Fibroblast of skin of abdomen (primary cell): ENCODE measurements at regions not wholly inside any gene's neighbourhood (a gene's known extent, or its start where the extent isn't known, plus 50 kb on each side); places are given as distances from the start of the nearest gene placed in this dataset.
"Not testable (repeated sequence)": the region's sequence is repeated elsewhere in the genome, so short reads cannot be mapped to it uniquely, and the experiment has no call there.

Experiments used
- DNase-seq: peaks from one replicate; pipeline ENCODE4 v3.0.0-alpha.2; 2013

- DNase-seq = no peak
Observed at GRCh38 chr13:63463782-63464610, 2048.3 kb upstream of the PCDH20 start.

GRCh38 chr13:63460462-63461090 is 2044.9 kb upstream of the PCDH20 start:
- DNase-seq = peak; percentile 71

- DNase-seq = peak; percentile 61
Observed at GRCh38 chr13:63457186-63457585, 2041.5 kb upstream of the PCDH20 start.

GRCh38 chr13:63455938-63456337 is 2040.3 kb upstream of the PCDH20 start:
- DNase-seq = no peak

GRCh38 chr13:63449550-63449949 is 2033.9 kb upstream of the PCDH20 start:
- no peak for DNase-seq

- no peak for DNase-seq
Observed at GRCh38 chr13:63448692-63449091, 2033.0 kb upstream of the PCDH20 start.

GRCh38 chr13:63446329-63446728 is 2030.7 kb upstream of the PCDH20 start:
- DNase-seq = no peak

DNA sequence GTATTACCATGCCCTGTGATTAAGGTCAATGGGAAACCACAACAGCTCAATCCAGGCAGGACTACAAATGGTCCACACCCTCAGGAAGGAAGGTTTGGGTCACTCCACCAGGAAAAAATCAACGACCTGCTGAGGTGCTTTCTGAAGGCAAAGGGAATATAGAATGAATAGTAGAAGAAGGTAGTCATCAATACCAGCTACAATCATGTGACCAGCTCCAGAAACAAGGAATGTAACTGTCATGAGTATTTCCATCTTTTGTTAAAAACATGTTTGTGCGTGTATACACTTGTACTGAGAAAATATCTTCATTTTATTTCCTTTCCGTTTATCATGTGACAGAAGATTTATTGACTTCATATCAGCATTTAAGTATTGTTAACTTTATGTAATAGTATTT is 2028.6 kb upstream of the PCDH20 start:
- not testable (repeated sequence) for DNase-seq

GRCh38 chr13:63438951-63439350 is 2023.3 kb upstream of the PCDH20 start:
- no peak for DNase-seq

DNA sequence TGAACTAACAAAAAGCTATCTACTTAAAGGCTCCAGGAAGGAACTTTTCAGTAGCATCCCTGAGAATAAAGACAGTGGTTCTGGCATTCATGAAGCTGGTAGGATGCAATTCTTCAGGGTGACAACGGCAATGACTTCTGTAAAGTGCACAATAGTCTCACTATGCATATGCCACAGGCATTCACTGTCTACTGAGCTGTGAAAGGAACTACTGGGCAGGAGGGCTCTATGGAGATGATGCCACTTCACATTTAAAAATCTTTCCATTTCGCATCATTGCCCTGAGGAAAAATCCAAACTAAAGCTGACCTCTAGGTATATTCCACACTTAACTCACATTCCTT is 2020.6 kb upstream of the PCDH20 start:
- DNase-seq = no peak

GRCh38 chr13:63435667-63436324 is 2020.1 kb upstream of the PCDH20 start:
- DNase-seq = peak; percentile 99

DNA sequence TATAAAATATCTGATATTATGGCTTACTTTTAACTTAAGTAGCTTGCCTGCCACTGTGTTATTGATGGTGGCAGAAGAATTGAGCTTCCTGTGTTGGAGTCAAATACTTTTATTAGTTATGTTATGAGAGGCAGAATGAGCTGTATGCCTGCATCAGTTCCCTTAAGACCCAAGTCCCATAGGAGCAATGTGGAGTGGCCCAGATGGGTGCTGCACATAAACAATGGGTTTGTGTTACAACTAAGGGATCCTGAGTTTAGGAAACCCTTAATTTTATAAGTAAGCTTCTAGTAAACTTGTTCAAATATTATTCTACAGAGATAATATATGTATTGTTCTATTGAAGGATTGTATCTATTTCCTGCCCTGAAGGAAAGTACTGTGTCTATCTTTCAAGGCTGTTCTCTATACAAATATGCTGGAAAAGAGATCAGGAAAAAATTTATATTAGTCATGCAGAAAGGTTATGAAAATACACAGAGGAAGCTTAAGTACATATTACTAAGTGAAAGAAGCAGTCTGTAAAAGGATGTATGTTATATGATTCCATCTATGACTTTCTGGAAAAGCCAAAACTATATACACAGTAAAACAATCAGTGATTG is 2018.0 kb upstream of the PCDH20 start:
- DNase-seq = peak; percentile 32

- DNase-seq = no peak
Observed at GRCh38 chr13:63427170-63427569, 2011.5 kb upstream of the PCDH20 start.

- DNase-seq = peak; percentile 28
Observed at GRCh38 chr13:63425131-63425530, 2009.5 kb upstream of the PCDH20 start.

GRCh38 chr13:63421123-63421522 is 2005.5 kb upstream of the PCDH20 start:
- DNase-seq = no peak

- no peak for DNase-seq
Observed at GRCh38 chr13:63420685-63421084, 2005.0 kb upstream of the PCDH20 start.

GRCh38 chr13:63414247-63414646 is 1998.6 kb upstream of the PCDH20 start:
- DNase-seq = no peak

GRCh38 chr13:63409791-63410351 is 1994.2 kb upstream of the PCDH20 start:
- peak; percentile 31 for DNase-seq

GRCh38 chr13:63408331-63409189 is 1992.9 kb upstream of the PCDH20 start:
- peak; percentile 49 for DNase-seq

- DNase-seq = no peak
Observed at GRCh38 chr13:63403733-63404132, 1988.1 kb upstream of the PCDH20 start.

GRCh38 chr13:63396746-63397145 is 1981.1 kb upstream of the PCDH20 start:
- no peak for DNase-seq

DNA sequence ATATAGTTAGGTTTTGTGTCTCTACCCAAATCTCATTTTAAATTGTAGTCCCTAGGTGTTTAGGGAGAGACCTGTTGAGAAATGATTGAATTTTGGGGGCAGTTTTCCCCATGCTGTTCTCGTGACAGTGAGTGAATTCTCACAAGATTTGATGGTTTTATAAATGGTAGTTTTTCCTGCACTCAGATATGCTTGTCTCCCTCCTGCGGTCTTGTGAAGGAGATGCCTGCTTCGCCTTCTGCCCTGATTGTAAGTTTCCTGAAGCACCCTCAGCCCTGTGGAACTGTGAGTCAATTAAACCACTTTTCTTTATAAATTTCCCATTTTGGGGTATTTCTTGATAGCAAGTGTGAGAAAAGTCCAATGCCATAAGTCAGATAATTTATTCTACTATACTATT is 1977.5 kb upstream of the PCDH20 start:
- no peak for DNase-seq
